ENCODE measurements at regions not wholly inside any gene's neighbourhood (a gene's known extent, or its start where the extent isn't known, plus 50 kb on each side); places are given as distances from the start of the nearest gene placed in this dataset.

GRCh38 chr6:21753241-21754108 is 159.9 kb downstream of the SOX4 start:
- TF ChIP-seq CTCF (IDR thresholded peaks at IDR 0.05; ENCODE audit: insufficient read depth, low read length) (no peak), POLR2AphosphoS5 (IDR thresholded peaks at IDR 0.05; ENCODE audit: low read depth) (no peak)
